Superior temporal gyrus (tissue), 1 donor: ENCODE measurements at regions not wholly inside any gene's neighbourhood (a gene's known extent, or its start where the extent isn't known, plus 50 kb on each side); places are given as distances from the start of the nearest gene placed in this dataset.
"Not testable (repeated sequence)": the region's sequence is repeated elsewhere in the genome, so short reads cannot be mapped to it uniquely, and the experiment has no call there.

Source experiments
- DNase-seq: peaks from one replicate; pipeline ENCODE4 v3.0.0-alpha.2; 2016; ENCODE audit errors: extremely low spot score

- no peak for DNase-seq
Measured at GRCh38 chr2:16971722-16972234, 306.1 kb upstream of the CYRIA start.

- not testable (repeated sequence) for DNase-seq
Measured at GRCh38 chr2:16970948-16971347, 305.3 kb upstream of the CYRIA start.

- DNase-seq = no peak
Measured at GRCh38 chr2:16962505-16962904, 296.9 kb upstream of the CYRIA start.

GRCh38 chr2:16960579-16960978, 294.9 kb upstream of the CYRIA start:
- DNase-seq = no peak

GRCh38 chr2:16958266-16958665, 292.6 kb upstream of the CYRIA start:
- DNase-seq = no peak

GRCh38 chr2:16952805-16953204, 287.2 kb upstream of the CYRIA start:
- no peak for DNase-seq

- no peak for DNase-seq
Measured at GRCh38 chr2:16952368-16952767, 286.7 kb upstream of the CYRIA start.

- no peak for DNase-seq
Measured at GRCh38 chr2:16950436-16950835, 284.8 kb upstream of the CYRIA start.

- DNase-seq = no peak
Measured at GRCh38 chr2:16948710-16949109, 283.1 kb upstream of the CYRIA start.

- DNase-seq = no peak
Measured at GRCh38 chr2:16948053-16948452, 282.4 kb upstream of the CYRIA start.

GRCh38 chr2:16943279-16943958, 277.8 kb upstream of the CYRIA start:
- no peak for DNase-seq

GRCh38 chr2:16940214-16940613, 274.6 kb upstream of the CYRIA start:
- no peak for DNase-seq

GRCh38 chr2:16939771-16940170, 274.1 kb upstream of the CYRIA start:
- no peak for DNase-seq

GRCh38 chr2:16933355-16933754, 267.7 kb upstream of the CYRIA start:
- DNase-seq = no peak

GRCh38 chr2:16932826-16933225, 267.2 kb upstream of the CYRIA start:
- no peak for DNase-seq

- no peak for DNase-seq
Measured at GRCh38 chr2:16931441-16931840, 265.8 kb upstream of the CYRIA start.

- no peak for DNase-seq
Measured at GRCh38 chr2:16927398-16927797, 261.8 kb upstream of the CYRIA start.

- DNase-seq = no peak
Measured at GRCh38 chr2:16925145-16925544, 259.5 kb upstream of the CYRIA start.

GRCh38 chr2:16915341-16915755, 249.7 kb upstream of the CYRIA start:
- not testable (repeated sequence) for DNase-seq

- no peak for DNase-seq
Measured at GRCh38 chr2:16911746-16912145, 246.1 kb upstream of the CYRIA start.

- no peak for DNase-seq
Measured at GRCh38 chr2:16908656-16909055, 243.0 kb upstream of the CYRIA start.

- DNase-seq = no peak
Measured at GRCh38 chr2:16907645-16908282, 242.1 kb upstream of the CYRIA start.

- DNase-seq = not testable (repeated sequence)
Measured at GRCh38 chr2:16905325-16905724, 239.7 kb upstream of the CYRIA start.
